Activated CD4-positive, alpha-beta T cell treated with anti-CD3 and anti-CD28 coated beads, Interleukin-2, amount 50 U/mL, for 48 hours (primary cell): ENCODE measurements at regions not wholly inside any gene's neighbourhood (a gene's known extent, or its start where the extent isn't known, plus 50 kb on each side); places are given as distances from the start of the nearest gene placed in this dataset.

ENCODE experiments used
- DNase-seq, 2 experiments: peaks; one replicate each; pipeline ENCODE4 v3.0.0-alpha.2; 2020

- no peak for DNase-seq
Measured at GRCh38 chr4:89598602-89599001, 238.4 kb downstream of the SNCA start.

- DNase-seq = no peak
Measured at GRCh38 chr4:89595125-89595789, 241.7 kb downstream of the SNCA start.

GRCh38 chr4:89590128-89590527, 246.8 kb downstream of the SNCA start:
- DNase-seq = no peak

- no peak for DNase-seq
Measured at GRCh38 chr4:89588421-89588820, 248.5 kb downstream of the SNCA start.

GRCh38 chr4:89587364-89587763, 249.6 kb downstream of the SNCA start:
- no peak for DNase-seq

GRCh38 chr4:89586864-89587263, 250.1 kb downstream of the SNCA start:
- no peak for DNase-seq

- no peak for DNase-seq
Measured at GRCh38 chr4:89586318-89586717, 250.6 kb downstream of the SNCA start.

GRCh38 chr4:89582756-89583505, 254.0 kb downstream of the SNCA start:
- no peak for DNase-seq

- DNase-seq = no peak
Measured at GRCh38 chr4:89579771-89580170, 257.2 kb downstream of the SNCA start.

- no peak for DNase-seq
Measured at GRCh38 chr4:89576246-89576645, 260.7 kb downstream of the SNCA start.

- no peak for DNase-seq
Measured at GRCh38 chr4:89575840-89576239, 261.1 kb downstream of the SNCA start.

GRCh38 chr4:89574176-89574575, 262.8 kb downstream of the SNCA start:
- DNase-seq = no peak

- DNase-seq = no peak
Measured at GRCh38 chr4:89573656-89574055, 263.3 kb downstream of the SNCA start.

GRCh38 chr4:89572224-89572858, 264.6 kb downstream of the SNCA start:
- DNase-seq = no peak

- no peak for DNase-seq
Measured at GRCh38 chr4:89570931-89571330, 263.3 kb upstream of the GPRIN3 start.

GRCh38 chr4:89567936-89568335, 260.3 kb upstream of the GPRIN3 start:
- DNase-seq = no peak

- DNase-seq = no peak
Measured at GRCh38 chr4:89563431-89563830, 255.8 kb upstream of the GPRIN3 start.

GRCh38 chr4:89562746-89563145, 255.1 kb upstream of the GPRIN3 start:
- DNase-seq = no peak

- DNase-seq = no peak
Measured at GRCh38 chr4:89561048-89561447, 253.4 kb upstream of the GPRIN3 start.

- DNase-seq = no peak
Measured at GRCh38 chr4:89558147-89558546, 250.5 kb upstream of the GPRIN3 start.

- no peak for DNase-seq
Measured at GRCh38 chr4:89556601-89557305, 249.2 kb upstream of the GPRIN3 start.

- no peak for DNase-seq
Measured at GRCh38 chr4:89551191-89551590, 243.6 kb upstream of the GPRIN3 start.

GRCh38 chr4:89549907-89550306, 242.3 kb upstream of the GPRIN3 start:
- DNase-seq = no peak

- no peak for DNase-seq
Measured at GRCh38 chr4:89545315-89545714, 237.7 kb upstream of the GPRIN3 start.
